ENCODE measurements at regions not wholly inside any gene's neighbourhood (a gene's known extent, or its start where the extent isn't known, plus 50 kb on each side); places are given as distances from the start of the nearest gene placed in this dataset.

DNA sequence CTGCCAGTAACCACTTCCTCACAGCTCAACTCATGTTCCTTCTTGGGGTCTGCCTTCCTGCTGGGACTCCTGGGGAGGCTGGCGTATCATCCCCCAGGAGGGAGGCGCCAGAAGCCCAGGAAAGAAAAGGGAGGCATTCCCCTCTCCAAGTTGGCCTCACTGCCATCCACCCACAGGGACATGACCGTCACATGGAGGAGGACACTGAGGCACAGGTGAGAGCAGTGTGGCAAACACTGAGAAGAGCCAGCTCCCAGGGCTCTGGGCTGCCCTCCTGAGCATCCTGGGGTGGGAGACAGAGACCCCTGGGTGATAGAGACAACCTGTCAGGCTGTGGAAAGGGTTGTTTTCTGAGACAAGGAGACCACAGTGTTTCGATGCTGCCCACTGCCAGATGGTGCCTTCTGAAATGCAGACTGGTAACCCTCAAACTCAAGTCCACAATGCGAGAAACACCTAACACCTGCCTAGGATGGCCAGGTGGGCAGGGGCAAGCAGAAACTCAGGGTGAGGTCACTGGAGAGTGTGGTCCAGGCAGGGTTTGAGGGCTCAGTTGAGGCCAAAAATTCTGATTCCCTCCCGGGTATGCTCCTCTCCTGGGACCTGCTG lies 1722.1 kb downstream of the TP53TG3F start:
- DNase-seq, result no peak
- H3K27me3 ChIP-seq (ENCODE audit: low read depth), result peaks cover 4% of the 10 kb centered on the region
- no peak overlapping the region for H3K27ac ChIP-seq (replicated peaks)
- no peak overlapping the region for H3K4me3 ChIP-seq
- H3K36me3 ChIP-seq, result no peaks in the 10 kb centered on the region
- TF ChIP-seq, protein P1, sequence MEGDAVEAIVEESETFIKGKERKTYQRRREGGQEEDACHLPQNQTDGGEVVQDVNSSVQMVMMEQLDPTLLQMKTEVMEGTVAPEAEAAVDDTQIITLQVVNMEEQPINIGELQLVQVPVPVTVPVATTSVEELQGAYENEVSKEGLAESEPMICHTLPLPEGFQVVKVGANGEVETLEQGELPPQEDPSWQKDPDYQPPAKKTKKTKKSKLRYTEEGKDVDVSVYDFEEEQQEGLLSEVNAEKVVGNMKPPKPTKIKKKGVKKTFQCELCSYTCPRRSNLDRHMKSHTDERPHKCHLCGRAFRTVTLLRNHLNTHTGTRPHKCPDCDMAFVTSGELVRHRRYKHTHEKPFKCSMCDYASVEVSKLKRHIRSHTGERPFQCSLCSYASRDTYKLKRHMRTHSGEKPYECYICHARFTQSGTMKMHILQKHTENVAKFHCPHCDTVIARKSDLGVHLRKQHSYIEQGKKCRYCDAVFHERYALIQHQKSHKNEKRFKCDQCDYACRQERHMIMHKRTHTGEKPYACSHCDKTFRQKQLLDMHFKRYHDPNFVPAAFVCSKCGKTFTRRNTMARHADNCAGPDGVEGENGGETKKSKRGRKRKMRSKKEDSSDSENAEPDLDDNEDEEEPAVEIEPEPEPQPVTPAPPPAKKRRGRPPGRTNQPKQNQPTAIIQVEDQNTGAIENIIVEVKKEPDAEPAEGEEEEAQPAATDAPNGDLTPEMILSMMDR (IDR thresholded peaks at IDR 0.05; ENCODE audit: borderline replicate concordance), result no peak
- H3K9me3 ChIP-seq (replicated peaks), result no peaks in the 10 kb centered on the region
- intact Hi-C loops (cut with micrococcal nuclease), result no loop called here
- peaks cover 5% of the 10 kb centered on the region for H3K4me1 ChIP-seq

DNA sequence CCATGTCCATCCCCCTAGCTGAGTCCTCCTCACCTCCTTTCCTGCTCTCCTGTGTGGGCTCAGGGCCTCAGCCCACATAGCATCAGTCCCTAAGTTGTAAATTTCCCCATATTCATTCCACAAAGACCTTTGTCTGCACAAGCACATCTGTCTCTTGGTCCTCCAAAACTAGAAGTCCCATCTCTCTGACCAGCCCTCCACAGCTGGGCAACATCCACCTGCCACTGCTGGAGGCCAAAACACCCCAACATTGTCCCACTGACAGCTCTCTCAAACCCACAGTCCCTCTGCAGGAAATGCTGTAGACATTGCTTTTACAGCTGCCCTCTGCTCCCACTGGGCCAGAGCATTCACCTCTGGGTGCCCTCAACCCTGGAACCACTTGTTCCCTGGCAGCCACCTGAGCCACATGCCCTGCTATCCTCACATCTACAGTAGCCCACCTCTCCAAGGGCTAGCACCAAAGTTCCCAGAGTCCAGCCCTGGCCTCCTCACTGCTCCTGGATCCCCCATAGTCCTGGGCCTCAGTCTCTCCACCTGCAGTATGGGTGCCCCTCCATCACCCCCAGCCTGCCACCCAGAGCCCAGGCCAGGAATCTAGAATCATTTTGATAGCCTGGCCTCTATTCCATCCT lies 1722.7 kb downstream of the TP53TG3F start:
- H3K36me3 ChIP-seq, result no peaks in the 10 kb centered on the region
- H3K27me3 ChIP-seq (ENCODE audit: low read depth), result peaks cover 4% of the 10 kb centered on the region
- TF ChIP-seq, protein P1 (IDR thresholded peaks at IDR 0.05; ENCODE audit: borderline replicate concordance), result no peak
- intact Hi-C loops (cut with micrococcal nuclease), result no loop called here
- H3K4me3 ChIP-seq, result no peak overlapping the region
- no peak for DNase-seq
- no peaks in the 10 kb centered on the region for H3K9me3 ChIP-seq (replicated peaks)
- no peaks in the 10 kb centered on the region for H3K4me1 ChIP-seq
- H3K27ac ChIP-seq (replicated peaks), result no peak overlapping the region

DNA sequence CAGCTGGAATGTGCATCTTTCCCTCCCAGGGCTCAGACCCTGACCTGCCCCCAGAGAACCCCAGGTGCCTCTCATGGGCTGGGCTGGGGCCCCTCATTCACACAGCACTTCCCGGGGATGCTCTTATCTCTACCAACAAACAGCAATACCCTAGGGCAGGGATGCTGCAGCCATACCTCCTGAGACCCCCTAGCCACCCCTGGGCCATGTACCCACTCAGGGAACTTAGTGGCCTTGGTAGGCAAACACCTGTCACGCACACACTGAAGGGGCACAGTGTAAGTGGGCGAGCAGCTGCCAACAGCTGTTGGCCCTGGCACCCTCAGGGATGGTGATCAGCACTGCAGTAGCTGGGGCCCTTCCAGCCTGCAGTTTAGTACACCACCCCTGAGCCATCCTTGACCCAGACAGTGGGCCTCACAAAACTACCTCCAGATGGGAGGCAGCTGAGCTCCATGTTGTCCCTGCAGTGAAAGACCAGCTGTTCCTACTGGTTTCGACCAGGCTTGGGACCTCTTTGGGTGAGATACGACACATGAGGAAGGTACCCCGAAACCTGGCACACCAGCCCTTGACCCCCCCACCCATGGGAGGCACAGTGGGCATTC lies 1723.6 kb downstream of the TP53TG3F start:
- Histone ChIP-seq H3K4me1 (no peaks in the 10 kb centered on the region), H3K27me3 (ENCODE audit: low read depth) (peaks cover 4% of the 10 kb centered on the region), H3K36me3 (no peaks in the 10 kb centered on the region), H3K27ac (replicated peaks) (no peak overlapping the region), H3K9me3 (replicated peaks) (no peaks in the 10 kb centered on the region), H3K4me3 (no peak overlapping the region)
- TF ChIP-seq, protein P1 (IDR thresholded peaks at IDR 0.05; ENCODE audit: borderline replicate concordance), result no peak
- intact Hi-C loops (cut with micrococcal nuclease), result no loop called here
- DNase-seq, result no peak

DNA sequence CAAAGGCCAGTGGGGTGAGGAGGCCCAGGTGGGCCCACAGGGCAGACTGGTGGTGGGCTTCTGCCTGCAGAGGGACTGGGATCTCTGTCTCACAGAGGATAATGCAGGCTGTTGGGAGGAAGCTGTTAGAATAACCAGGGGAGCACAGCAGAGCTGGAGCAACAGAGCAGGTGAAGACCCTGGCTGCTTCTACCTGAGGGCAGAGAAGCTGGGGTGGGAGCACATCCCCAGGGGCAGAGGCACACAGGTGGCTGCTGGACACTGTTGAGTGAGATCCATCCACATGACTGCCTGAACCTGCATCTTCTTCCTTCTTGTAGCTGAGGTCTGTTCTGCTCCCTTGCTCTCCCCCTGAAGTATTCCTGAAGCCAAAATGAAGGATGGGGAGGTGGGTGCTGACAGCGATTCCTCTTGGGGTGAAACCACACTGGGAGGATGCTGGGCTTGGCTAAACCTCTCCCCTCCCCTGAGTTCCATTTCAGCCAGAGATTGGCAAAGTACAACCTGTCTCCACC lies 1725.0 kb downstream of the TP53TG3F start:
- intact Hi-C loops (cut with micrococcal nuclease), result no loop called here
- no peak for DNase-seq
- Histone ChIP-seq H3K36me3 (no peaks in the 10 kb centered on the region), H3K4me1 (no peaks in the 10 kb centered on the region), H3K9me3 (replicated peaks) (no peaks in the 10 kb centered on the region), H3K27me3 (ENCODE audit: low read depth) (peaks cover 4% of the 10 kb centered on the region), H3K4me3 (no peak overlapping the region), H3K27ac (replicated peaks) (no peak overlapping the region)
- TF ChIP-seq, protein P1 (IDR thresholded peaks at IDR 0.05; ENCODE audit: borderline replicate concordance), result no peak

DNA sequence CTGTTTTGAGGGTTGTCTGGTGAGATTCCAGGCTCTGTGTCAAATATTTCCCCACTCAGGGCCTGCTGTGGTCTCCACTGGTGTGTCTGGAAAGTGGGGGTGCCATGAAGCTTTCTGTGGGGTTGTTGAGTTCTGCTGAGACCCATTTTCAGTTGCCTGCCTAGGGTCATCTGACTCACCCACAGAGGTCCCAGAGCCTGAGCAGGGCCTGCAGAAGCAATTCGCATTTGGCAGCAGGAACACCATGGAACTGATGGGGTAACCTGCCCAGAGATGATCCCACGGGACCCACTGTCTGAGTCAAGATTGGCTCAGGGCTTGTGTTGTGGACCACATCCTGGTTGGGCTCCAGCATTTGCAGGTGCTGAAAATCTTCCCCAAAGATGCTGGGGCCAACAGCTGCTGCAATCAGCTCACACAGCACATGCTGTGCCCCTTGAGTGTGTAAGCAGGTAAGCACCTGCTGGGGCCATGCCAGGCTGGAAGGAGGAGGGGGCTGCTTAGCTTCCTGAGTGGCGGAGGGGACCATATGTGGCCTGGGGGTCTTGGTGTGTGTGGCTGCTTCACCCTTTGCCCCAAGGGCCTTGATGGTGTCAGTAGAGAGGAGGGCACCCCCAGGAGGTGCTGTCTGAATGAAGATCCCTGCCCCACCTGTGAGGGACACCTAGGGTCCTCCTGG lies 1726.1 kb downstream of the TP53TG3F start:
- Histone ChIP-seq H3K27ac (replicated peaks) (no peak overlapping the region), H3K9me3 (replicated peaks) (no peaks in the 10 kb centered on the region), H3K36me3 (no peaks in the 10 kb centered on the region), H3K4me3 (no peak overlapping the region), H3K27me3 (ENCODE audit: low read depth) (peaks cover 4% of the 10 kb centered on the region), H3K4me1 (no peaks in the 10 kb centered on the region)
- TF ChIP-seq, protein P1 (IDR thresholded peaks at IDR 0.05; ENCODE audit: borderline replicate concordance), result no peak
- DNase-seq, result no peak
- intact Hi-C loops (cut with micrococcal nuclease), result no loop called here
